CD1c-positive myeloid dendritic cell (primary cell): ENCODE measurements at regions not wholly inside any gene's neighbourhood (a gene's known extent, or its start where the extent isn't known, plus 50 kb on each side); places are given as distances from the start of the nearest gene placed in this dataset.

Experiments
- DNase-seq: peaks from one replicate; pipeline ENCODE4 v3.0.0-alpha.2; 2016; ENCODE audit errors: extremely low spot score

- no peak for DNase-seq
Measured at GRCh38 chr2:221102896-221103688, 469.0 kb downstream of the EPHA4 start.

- DNase-seq = no peak
Measured at GRCh38 chr2:221103930-221104329, 468.2 kb downstream of the EPHA4 start.

GRCh38 chr2:221104361-221104811 lies 467.7 kb downstream of the EPHA4 start:
- DNase-seq = no peak

GRCh38 chr2:221106241-221106640 lies 465.9 kb downstream of the EPHA4 start:
- DNase-seq = no peak

GRCh38 chr2:221107424-221107823 lies 464.7 kb downstream of the EPHA4 start:
- no peak for DNase-seq

GRCh38 chr2:221109552-221109951 lies 462.6 kb downstream of the EPHA4 start:
- no peak for DNase-seq

- DNase-seq = no peak
Measured at GRCh38 chr2:221111739-221112138, 460.4 kb downstream of the EPHA4 start.

GRCh38 chr2:221112744-221113143 lies 459.4 kb downstream of the EPHA4 start:
- no peak for DNase-seq

- DNase-seq = no peak
Measured at GRCh38 chr2:221115944-221116343, 456.2 kb downstream of the EPHA4 start.

GRCh38 chr2:221120643-221121042 lies 451.5 kb downstream of the EPHA4 start:
- no peak for DNase-seq

GRCh38 chr2:221123396-221123795 lies 448.7 kb downstream of the EPHA4 start:
- no peak for DNase-seq

GRCh38 chr2:221124532-221125240 lies 447.4 kb downstream of the EPHA4 start:
- DNase-seq = no peak

- DNase-seq = no peak
Measured at GRCh38 chr2:221125691-221126090, 446.4 kb downstream of the EPHA4 start.

- DNase-seq = no peak
Measured at GRCh38 chr2:221129657-221130056, 442.4 kb downstream of the EPHA4 start.

GRCh38 chr2:221130431-221130830 lies 441.7 kb downstream of the EPHA4 start:
- no peak for DNase-seq

GRCh38 chr2:221133941-221134340 lies 438.2 kb downstream of the EPHA4 start:
- no peak for DNase-seq

- no peak for DNase-seq
Measured at GRCh38 chr2:221134718-221135117, 437.4 kb downstream of the EPHA4 start.

GRCh38 chr2:221135699-221136098 lies 436.4 kb downstream of the EPHA4 start:
- DNase-seq = no peak

- DNase-seq = no peak
Measured at GRCh38 chr2:221137385-221137784, 434.7 kb downstream of the EPHA4 start.

GRCh38 chr2:221142341-221142740 lies 429.8 kb downstream of the EPHA4 start:
- no peak for DNase-seq

- DNase-seq = no peak
Measured at GRCh38 chr2:221143231-221143630, 428.9 kb downstream of the EPHA4 start.

- no peak for DNase-seq
Measured at GRCh38 chr2:221144909-221145308, 427.2 kb downstream of the EPHA4 start.

- no peak for DNase-seq
Measured at GRCh38 chr2:221145396-221145795, 426.7 kb downstream of the EPHA4 start.
